Lower lobe of right lung (tissue), 2 donors: ENCODE measurements at regions not wholly inside any gene's neighbourhood (a gene's known extent, or its start where the extent isn't known, plus 50 kb on each side); places are given as distances from the start of the nearest gene placed in this dataset.

Experiments used
- ATAC-seq, 2 donors: fragments of 200-7000 bp; cut with Tn5 transposase; one replicate each; pipeline ENCODE4 v1.9.1; 2020 to 2022; ENCODE audit warnings: mild to moderate bottlenecking in 2 of 2, moderate library complexity in 2 of 2
- DNase-seq: peaks from one replicate; pipeline ENCODE4 v3.0.0-alpha.2; 2020
- H3K27ac ChIP-seq: fragments of 200-600 bp; one replicate; pipeline ENCODE4 v1.8.0; 2022
- H3K27me3 ChIP-seq: fragments of 200-600 bp; one replicate; pipeline ENCODE4 v1.8.0; 2022; ENCODE audit warnings: low read depth
- H3K36me3 ChIP-seq: fragments of 200-600 bp; one replicate; pipeline ENCODE4 v1.8.0; 2022; ENCODE audit warnings: mild to moderate bottlenecking
- H3K4me1 ChIP-seq: fragments of 200-600 bp; one replicate; pipeline ENCODE4 v1.8.0; 2022
- H3K4me3 ChIP-seq: fragments of 200-600 bp; one replicate; pipeline ENCODE4 v1.8.0; 2022; ENCODE audit warnings: mild to moderate bottlenecking
- H3K9me3 ChIP-seq: fragments of 200-600 bp; one replicate; pipeline ENCODE4 v1.8.0; 2022
- intact Hi-C: fragments of 100-400 bp; cut with DNase I; formaldehyde crosslinking; loops from one replicate; pipeline ENCODE4 v1.11.0; 2022
- TF ChIP-seq, protein P1 (sequence below): fragments of 200-600 bp; IDR thresholded peaks from one replicate; pipeline ENCODE4 v1.8.0; 2022; ENCODE audit warnings: antibody characterized with exemption, mild to moderate bottlenecking
- donor health status: DM: no; HTN: yes; CAD: no; lungs with severe emphysema.

DNA sequence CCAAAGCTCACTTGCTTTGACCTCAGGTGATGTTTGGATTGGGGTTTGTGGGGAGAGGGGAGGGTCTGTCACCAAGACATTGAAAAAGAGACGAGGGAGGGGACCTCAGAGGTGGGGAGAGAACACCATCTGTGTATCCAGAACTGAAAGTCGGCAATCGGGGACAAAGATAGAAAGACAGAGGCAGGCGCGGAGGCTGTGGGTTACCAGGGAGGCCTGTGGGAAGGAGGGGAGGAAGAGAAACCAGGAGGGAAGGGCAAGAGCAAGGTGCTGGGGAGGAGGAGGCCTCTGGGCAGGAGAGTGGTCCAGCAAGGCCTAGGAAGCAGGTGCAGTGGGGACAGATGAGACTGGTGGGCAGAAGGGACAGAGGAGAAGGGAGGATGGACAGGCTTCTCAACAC, 211.2 kb downstream of the CDC5L start:
- Histone ChIP-seq H3K4me3 (no peak overlapping the region), H3K9me3 (no peaks in the 10 kb centered on the region), H3K4me1 (no peaks in the 10 kb centered on the region), H3K27ac (no peak overlapping the region), H3K36me3 (no peaks in the 10 kb centered on the region), H3K27me3 (no peaks in the 10 kb centered on the region)
- TF ChIP-seq, protein P1, sequence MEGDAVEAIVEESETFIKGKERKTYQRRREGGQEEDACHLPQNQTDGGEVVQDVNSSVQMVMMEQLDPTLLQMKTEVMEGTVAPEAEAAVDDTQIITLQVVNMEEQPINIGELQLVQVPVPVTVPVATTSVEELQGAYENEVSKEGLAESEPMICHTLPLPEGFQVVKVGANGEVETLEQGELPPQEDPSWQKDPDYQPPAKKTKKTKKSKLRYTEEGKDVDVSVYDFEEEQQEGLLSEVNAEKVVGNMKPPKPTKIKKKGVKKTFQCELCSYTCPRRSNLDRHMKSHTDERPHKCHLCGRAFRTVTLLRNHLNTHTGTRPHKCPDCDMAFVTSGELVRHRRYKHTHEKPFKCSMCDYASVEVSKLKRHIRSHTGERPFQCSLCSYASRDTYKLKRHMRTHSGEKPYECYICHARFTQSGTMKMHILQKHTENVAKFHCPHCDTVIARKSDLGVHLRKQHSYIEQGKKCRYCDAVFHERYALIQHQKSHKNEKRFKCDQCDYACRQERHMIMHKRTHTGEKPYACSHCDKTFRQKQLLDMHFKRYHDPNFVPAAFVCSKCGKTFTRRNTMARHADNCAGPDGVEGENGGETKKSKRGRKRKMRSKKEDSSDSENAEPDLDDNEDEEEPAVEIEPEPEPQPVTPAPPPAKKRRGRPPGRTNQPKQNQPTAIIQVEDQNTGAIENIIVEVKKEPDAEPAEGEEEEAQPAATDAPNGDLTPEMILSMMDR = no peak
- ATAC-seq (no peak), DNase-seq (no peak)
- intact Hi-C loops = no loop called here

DNA sequence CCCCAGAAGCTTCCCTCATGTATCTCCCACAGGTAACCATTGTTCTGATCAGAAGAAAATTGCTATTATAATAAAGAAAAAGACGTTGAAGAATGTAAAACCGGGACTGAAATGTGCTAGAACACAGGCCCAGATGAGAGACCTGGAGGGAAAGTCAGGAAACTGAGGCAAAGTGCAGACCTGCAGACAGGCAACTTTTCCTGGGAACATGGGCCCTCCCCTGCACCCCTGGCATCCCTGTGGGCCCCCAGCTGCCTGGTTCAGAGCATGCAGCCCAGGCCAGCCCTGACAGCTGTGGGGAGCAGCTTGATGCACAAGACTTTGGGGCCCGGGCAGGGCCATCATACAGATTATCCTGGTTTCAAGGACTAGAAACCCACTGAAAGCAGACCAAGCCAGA, 212.2 kb downstream of the CDC5L start:
- intact Hi-C loops = no loop called here
- DNase-seq (no peak), ATAC-seq (no peak)
- Histone ChIP-seq H3K36me3 (no peaks in the 10 kb centered on the region), H3K27me3 (no peaks in the 10 kb centered on the region), H3K4me3 (no peak overlapping the region), H3K27ac (no peak overlapping the region), H3K9me3 (no peaks in the 10 kb centered on the region), H3K4me1 (no peaks in the 10 kb centered on the region)
- TF ChIP-seq, protein P1 = no peak

DNA sequence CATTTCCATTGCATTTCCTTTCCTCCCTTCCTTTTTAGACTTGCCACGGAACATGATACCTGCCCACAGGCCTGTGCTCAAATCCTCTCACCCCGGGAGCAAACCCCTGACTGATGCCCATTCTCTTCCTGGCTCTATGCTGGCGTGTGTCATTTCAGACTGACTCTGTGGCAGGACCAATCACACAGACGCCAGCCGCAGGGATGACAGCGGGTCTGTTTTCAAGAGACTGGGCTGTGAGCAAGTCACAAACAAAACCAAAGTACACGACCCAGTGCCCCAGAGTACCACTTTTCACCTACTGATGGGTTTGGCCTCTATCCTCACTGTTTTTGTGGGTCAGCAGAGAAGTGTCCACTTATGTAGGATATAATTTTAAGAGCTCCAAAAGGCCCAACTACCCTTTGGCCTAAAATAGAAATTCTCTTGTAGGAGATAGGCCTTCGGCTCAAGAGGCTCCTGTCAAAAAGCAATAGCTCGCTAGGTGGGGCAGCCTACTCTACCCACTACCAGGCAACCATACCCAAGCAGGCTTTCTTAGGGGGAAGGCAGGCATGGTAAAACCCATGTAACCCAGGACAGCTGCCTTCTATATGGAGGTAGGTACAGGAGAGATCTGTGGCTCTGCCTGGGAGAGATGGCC, 215.7 kb downstream of the CDC5L start:
- Histone ChIP-seq H3K36me3 (no peaks in the 10 kb centered on the region), H3K4me3 (no peak overlapping the region), H3K4me1 (no peaks in the 10 kb centered on the region), H3K27ac (no peak overlapping the region), H3K27me3 (no peaks in the 10 kb centered on the region), H3K9me3 (no peaks in the 10 kb centered on the region)
- DNase-seq = no peak
- ATAC-seq = no peak
- intact Hi-C loops = no loop called here
- TF ChIP-seq, protein P1 = no peak

- Histone ChIP-seq H3K9me3 (no peaks in the 10 kb centered on the region), H3K4me1 (no peaks in the 10 kb centered on the region), H3K4me3 (no peak overlapping the region), H3K27me3 (no peaks in the 10 kb centered on the region), H3K36me3 (no peaks in the 10 kb centered on the region), H3K27ac (no peak overlapping the region)
- intact Hi-C loops = no loop called here
- ATAC-seq (no peak), DNase-seq (no peak)
- TF ChIP-seq, protein P1 = no peak
Observed at GRCh38 chr6:44606504-44606903, 219.0 kb downstream of the CDC5L start.

- no peak for ATAC-seq
- Histone ChIP-seq H3K27me3 (no peaks in the 10 kb centered on the region), H3K4me1 (no peaks in the 10 kb centered on the region), H3K9me3 (no peaks in the 10 kb centered on the region), H3K36me3 (no peaks in the 10 kb centered on the region), H3K4me3 (no peak overlapping the region), H3K27ac (no peak overlapping the region)
- intact Hi-C loops = no loop called here
- TF ChIP-seq, protein P1 = no peak
- DNase-seq = no peak
Observed at GRCh38 chr6:44606976-44607375, 219.5 kb downstream of the CDC5L start.
